Endometrium (tissue), 2 donors: ENCODE measurements at regions not wholly inside any gene's neighbourhood (a gene's known extent, or its start where the extent isn't known, plus 50 kb on each side); places are given as distances from the start of the nearest gene placed in this dataset.

Experiments
- FAIRE-seq: peaks from 2 replicates; lab custom pipeline; 2012; peaks lifted over from hg19 to GRCh38; lab: Jason Lieb, UNC
- donor health status: control.
- donor health status: control.

DNA sequence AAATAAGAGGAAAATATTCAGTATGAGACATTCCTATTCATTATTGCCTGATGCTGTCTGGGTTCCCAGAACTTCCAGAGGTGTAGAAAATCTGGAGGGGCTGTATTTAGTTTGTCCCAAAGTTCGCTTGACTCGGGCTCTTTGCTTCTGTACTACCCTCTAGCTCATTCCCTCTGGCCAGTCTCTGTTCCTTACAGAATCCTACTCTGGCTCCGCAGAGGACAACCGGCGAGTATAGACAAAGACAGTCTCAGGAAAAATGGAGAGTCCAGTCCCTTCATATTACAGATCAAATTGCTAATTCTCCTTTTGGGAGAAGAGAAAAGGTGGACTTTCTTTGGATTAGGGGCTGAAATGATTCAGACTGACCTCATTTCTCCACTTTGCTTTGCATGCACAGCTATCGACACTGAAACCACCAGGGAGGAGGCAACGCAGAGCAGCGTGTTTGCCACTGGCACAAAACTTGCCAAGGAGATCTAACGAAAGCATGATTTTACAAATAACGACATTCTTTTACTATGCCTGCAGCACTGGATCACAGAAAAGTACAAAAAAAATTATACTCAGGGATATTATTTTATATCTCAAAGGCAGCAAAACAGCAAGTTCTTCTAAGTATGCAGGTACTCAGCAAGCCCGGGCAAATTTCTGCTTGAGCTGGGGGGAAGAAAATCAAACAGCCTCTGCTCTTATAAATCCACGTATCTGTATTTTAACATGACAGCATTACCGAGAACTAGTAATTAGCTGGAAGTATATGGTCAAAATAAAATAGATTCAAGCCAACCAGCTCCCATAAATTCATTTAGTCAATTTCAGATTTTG is 279.7 kb downstream of the NPR3 start:
- no peak for FAIRE-seq

- no peak for FAIRE-seq
Measured at GRCh38 chr5:32991421-32991815, 280.3 kb downstream of the NPR3 start.

GRCh38 chr5:32996336-32996735 is 285.2 kb downstream of the NPR3 start:
- no peak for FAIRE-seq

DNA sequence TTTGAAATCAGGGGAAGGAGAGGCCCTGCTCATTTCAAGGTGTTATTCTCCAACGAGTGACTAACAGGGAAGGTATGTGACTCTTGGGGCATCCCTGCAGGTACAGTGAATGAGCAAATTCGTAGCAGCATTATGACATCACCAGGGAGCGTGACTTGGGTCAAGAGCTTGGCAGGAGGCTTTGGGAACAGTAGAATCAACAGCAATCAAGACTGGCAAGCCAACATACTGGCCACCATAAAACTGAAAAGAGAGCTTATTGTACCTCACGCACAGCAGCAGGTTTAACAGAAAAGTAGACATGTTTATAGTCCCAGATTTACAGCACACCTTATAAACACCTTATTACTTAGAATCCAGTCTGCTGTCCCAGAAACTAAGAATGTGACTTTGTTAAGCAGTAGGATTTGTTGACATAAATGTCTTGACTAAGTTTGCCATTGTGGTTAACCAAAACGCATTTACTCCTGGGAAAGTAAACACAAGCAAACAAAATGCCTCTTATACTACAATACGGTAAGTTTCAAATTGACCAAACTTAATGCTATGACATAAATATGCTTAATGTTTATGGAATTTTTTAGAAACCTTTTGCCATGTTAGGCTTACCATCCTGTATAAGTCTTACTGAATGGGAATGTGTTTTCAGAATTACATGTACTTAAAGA is 297.8 kb downstream of the NPR3 start:
- FAIRE-seq = no peak

DNA sequence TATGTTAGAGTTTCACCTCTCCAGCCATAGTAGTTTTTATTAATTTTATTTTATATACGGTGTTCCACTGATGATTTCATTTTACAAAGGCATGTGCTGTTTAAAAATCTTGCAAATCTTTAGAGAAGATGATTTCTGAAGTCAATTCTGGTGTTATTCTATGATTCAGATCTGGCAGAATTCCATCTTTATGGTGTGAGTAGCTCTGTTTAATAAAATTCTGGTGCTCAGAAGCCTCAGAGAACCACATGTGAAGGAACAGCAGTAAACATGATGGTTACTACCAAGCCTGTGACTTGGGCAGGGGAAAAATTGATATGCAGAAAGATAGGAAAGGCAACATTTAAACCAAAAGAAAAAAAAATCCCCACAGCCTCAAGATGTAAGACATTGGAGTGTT is 299.7 kb downstream of the NPR3 start:
- FAIRE-seq = no peak

- FAIRE-seq = peak; percentile 90
Measured at GRCh38 chr5:33011801-33012200, 300.7 kb downstream of the NPR3 start.

- FAIRE-seq = no peak
Measured at GRCh38 chr5:33023649-33024048, 312.5 kb downstream of the NPR3 start.

DNA sequence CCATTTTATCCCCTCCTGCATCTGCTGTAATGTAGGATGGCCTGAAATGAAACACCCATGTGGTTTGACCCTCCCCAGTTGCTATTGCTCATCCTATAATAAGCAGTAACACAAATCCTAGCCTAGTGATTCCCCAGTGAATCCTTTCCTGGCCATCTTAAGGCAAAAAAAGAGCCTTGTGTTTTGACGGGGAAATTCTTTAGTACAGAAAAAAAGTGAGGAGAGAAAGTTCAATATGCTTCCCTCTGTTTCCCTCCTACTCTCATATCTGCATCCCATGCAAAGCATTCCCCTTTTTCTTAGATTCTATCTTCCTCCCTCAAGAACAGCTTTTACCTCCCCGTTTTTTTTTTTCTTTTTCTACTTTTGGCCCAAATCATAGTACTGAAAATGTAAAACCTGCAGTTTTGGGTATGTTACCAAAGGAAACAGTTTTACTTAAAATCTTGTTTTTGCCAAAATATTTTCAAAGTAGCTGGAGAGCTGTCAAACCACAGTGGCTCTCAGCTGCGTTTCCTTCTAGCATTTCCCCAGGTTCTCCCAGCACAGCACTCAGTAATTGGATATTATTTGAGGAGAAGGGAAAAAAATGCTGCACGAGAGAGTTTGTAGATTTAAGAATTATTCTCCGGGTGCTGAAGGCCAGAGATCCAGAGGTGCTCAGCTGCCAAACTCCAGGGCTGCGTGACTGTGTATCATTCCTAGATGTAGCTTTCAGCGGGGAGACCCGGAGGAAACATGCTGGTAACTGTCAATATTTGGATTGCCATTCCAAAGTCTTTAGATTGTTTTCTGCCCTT is 321.4 kb downstream of the NPR3 start:
- FAIRE-seq = no peak

- no peak for FAIRE-seq
Measured at GRCh38 chr5:33033516-33033915, 322.4 kb downstream of the NPR3 start.

DNA sequence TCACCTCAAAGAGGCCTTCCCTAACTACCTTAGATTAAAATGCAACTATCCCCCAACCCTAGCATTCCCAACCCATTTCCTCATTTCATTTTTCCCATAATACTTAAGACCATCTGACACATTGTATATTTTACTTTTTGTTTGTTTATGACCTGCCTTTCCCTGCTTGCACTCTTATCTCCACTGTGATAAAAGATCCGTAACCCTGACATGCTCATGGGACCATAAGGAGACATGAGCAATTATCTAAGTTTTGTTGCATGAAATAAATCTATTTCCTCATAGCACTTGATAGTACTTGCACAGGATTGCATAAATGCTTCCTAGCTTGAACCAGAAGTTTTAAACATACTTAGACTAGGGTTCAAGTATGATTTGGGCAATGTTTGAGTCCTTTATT is 323.7 kb downstream of the NPR3 start:
- no peak for FAIRE-seq

GRCh38 chr5:33035851-33036527 is 324.9 kb downstream of the NPR3 start:
- no peak for FAIRE-seq

DNA sequence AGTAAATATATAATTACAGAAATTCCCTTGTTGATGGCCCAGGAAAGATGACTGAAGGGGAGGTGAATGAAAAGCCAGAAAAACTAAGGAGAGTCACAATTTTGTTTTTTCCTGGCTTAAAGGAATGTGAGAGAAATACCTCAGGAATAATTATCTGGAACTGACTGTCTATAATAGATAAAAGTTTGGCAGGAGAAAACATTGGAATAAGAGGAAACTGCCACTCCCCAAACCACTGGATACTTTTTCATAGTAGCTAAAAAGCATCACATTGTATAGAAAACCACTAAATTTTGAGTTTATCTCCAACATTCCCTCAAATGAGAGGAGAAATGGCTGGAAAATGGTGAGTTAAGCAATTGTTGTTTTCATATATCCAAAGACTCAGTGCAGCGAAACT is 326.0 kb downstream of the NPR3 start:
- FAIRE-seq = no peak

GRCh38 chr5:33041586-33041985 is 330.5 kb downstream of the NPR3 start:
- FAIRE-seq = no peak

GRCh38 chr5:33043343-33043997 is 332.3 kb downstream of the NPR3 start:
- no peak for FAIRE-seq

GRCh38 chr5:33046091-33046490 is 335.0 kb downstream of the NPR3 start:
- FAIRE-seq = no peak

DNA sequence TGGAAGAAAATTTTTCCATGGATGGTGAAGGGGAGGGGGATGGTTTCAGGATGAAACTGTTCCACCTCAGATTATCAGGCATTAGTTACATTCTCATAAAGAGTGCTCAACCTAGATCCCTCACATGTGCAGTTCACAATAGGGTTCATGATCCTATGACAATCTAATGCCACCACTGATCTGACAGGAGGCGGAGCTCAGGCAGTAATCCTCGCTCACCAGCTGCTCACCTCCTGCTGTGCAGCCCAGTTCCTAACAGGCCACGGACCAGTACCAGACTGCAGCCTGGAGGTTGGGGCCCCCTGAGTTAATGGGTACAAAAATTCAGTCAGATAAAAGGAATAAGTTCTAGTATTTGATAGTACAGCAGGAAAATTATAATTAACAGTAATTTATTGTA is 337.2 kb downstream of the NPR3 start:
- FAIRE-seq = no peak

- FAIRE-seq = no peak
Measured at GRCh38 chr5:33049298-33049697, 338.2 kb downstream of the NPR3 start.

DNA sequence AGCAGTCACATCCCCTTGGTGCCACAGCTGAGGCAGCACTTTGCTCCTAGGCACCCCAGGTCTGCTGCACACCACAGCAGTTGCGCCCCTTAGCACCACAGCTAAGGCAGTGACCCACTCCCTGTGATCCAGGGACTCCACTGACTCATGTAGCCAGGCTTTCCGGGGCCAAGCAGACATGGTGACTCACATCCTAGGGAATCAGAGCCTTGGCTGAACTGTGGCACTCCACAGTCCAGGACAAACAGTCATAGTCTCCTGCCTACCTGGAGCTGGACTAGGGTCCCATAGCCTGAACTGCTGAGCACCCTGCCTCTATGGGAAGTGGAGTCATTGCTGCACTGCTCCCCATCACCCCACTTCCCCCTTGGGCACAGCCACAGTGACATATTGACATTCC is 338.7 kb downstream of the NPR3 start:
- no peak for FAIRE-seq

- no peak for FAIRE-seq
Measured at GRCh38 chr5:33059081-33059480, 348.0 kb downstream of the NPR3 start.

- FAIRE-seq = peak; percentile 31
Measured at GRCh38 chr5:33065131-33065530, 354.0 kb downstream of the NPR3 start.

DNA sequence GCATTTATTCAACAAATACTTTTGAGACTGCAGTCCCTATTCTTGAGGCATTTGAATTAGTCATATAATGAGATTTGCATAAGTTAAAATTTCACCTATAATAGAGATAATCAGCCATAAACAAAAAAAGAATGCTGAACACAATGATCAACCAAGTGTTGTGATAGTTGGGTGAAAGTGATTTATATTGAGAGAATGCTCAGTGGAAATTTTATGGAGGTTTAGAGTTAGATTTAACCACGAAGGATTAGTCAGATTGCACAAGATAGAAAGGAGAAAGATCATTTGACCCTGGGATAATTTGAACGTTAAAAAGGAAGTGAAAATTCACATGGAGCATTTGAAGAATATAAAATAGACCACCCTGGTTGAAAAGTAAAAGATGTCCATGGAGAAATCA is 356.2 kb downstream of the NPR3 start:
- FAIRE-seq = no peak

- FAIRE-seq = no peak
Measured at GRCh38 chr5:33068786-33069185, 357.7 kb downstream of the NPR3 start.
